ENCODE measurements at regions not wholly inside any gene's neighbourhood (a gene's known extent, or its start where the extent isn't known, plus 50 kb on each side); places are given as distances from the start of the nearest gene placed in this dataset.

GRCh38 chr4:14894392-14895292 lies 107.6 kb upstream of the CPEB2 start:
- Histone ChIP-seq H3K9me3 (ENCODE audit: control insufficient read depth, low read length) (no peaks in the 10 kb centered on the region), H3K36me3 (ENCODE audit: control insufficient read depth, insufficient read depth, low read length) (no peaks in the 10 kb centered on the region), H3K27ac (ENCODE audit: insufficient read depth, low read length, poor library complexity, severe bottlenecking) (no peak overlapping the region), H3K27me3 (replicated peaks; ENCODE audit: control insufficient read depth, insufficient read depth, low read length, poor library complexity, severe bottlenecking) (no peaks in the 10 kb centered on the region), H3K4me3 (ENCODE audit: insufficient read depth, low read depth, low read length, poor library complexity, severe bottlenecking) (no peak overlapping the region), H3K4me1 (ENCODE audit: control insufficient read depth, insufficient read depth, low read length, poor library complexity, severe bottlenecking) (no peaks in the 10 kb centered on the region)
- no peak for DNase-seq

GRCh38 chr4:14896656-14897175 lies 105.6 kb upstream of the CPEB2 start:
- Histone ChIP-seq H3K9me3 (ENCODE audit: control insufficient read depth, low read length) (no peaks in the 10 kb centered on the region), H3K4me1 (ENCODE audit: control insufficient read depth, insufficient read depth, low read length, poor library complexity, severe bottlenecking) (no peaks in the 10 kb centered on the region), H3K27me3 (replicated peaks; ENCODE audit: control insufficient read depth, insufficient read depth, low read length, poor library complexity, severe bottlenecking) (no peaks in the 10 kb centered on the region), H3K4me3 (ENCODE audit: insufficient read depth, low read depth, low read length, poor library complexity, severe bottlenecking) (no peak overlapping the region), H3K36me3 (ENCODE audit: control insufficient read depth, insufficient read depth, low read length) (no peaks in the 10 kb centered on the region), H3K27ac (ENCODE audit: insufficient read depth, low read length, poor library complexity, severe bottlenecking) (no peak overlapping the region)
- no peak for DNase-seq

- H3K4me1 ChIP-seq (ENCODE audit: control insufficient read depth, insufficient read depth, low read length, poor library complexity, severe bottlenecking) = no peaks in the 10 kb centered on the region
- DNase-seq = no peak
- H3K9me3 ChIP-seq (ENCODE audit: control insufficient read depth, low read length) = no peaks in the 10 kb centered on the region
- no peak overlapping the region for H3K4me3 ChIP-seq (ENCODE audit: insufficient read depth, low read depth, low read length, poor library complexity, severe bottlenecking)
- H3K27me3 ChIP-seq (replicated peaks; ENCODE audit: control insufficient read depth, insufficient read depth, low read length, poor library complexity, severe bottlenecking) = no peaks in the 10 kb centered on the region
- H3K36me3 ChIP-seq (ENCODE audit: control insufficient read depth, insufficient read depth, low read length) = no peaks in the 10 kb centered on the region
- no peak overlapping the region for H3K27ac ChIP-seq (ENCODE audit: insufficient read depth, low read length, poor library complexity, severe bottlenecking)
Observed at GRCh38 chr4:14897217-14897616, 105.1 kb upstream of the CPEB2 start.

- Histone ChIP-seq H3K9me3 (ENCODE audit: control insufficient read depth, low read length) (no peaks in the 10 kb centered on the region), H3K36me3 (ENCODE audit: control insufficient read depth, insufficient read depth, low read length) (no peaks in the 10 kb centered on the region), H3K4me3 (ENCODE audit: insufficient read depth, low read depth, low read length, poor library complexity, severe bottlenecking) (no peak overlapping the region), H3K4me1 (ENCODE audit: control insufficient read depth, insufficient read depth, low read length, poor library complexity, severe bottlenecking) (no peaks in the 10 kb centered on the region), H3K27me3 (replicated peaks; ENCODE audit: control insufficient read depth, insufficient read depth, low read length, poor library complexity, severe bottlenecking) (no peaks in the 10 kb centered on the region), H3K27ac (ENCODE audit: insufficient read depth, low read length, poor library complexity, severe bottlenecking) (no peak overlapping the region)
- no peak for DNase-seq
Observed at GRCh38 chr4:14898989-14899388, 103.3 kb upstream of the CPEB2 start.

DNA sequence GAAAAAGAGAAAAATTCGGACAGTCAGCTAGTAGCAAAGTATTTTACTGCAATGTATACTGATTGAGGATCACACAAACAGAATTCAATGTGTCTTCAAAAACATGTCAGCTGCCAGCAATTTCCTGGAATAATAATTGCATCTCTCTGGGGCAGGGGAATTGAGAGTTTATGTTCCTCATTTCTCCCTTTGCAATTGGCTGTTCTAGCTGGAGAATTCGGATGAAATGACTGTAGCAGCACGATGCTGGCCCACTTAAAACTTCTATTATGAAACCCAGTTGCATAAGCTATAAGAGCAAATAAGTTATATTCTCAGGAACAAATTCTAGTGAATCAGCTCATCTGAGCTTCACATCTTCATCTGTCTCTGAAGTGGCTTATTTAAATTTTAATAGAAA lies 99.9 kb upstream of the CPEB2 start:
- Histone ChIP-seq H3K27ac (ENCODE audit: insufficient read depth, low read length, poor library complexity, severe bottlenecking) (no peak overlapping the region), H3K4me1 (ENCODE audit: control insufficient read depth, insufficient read depth, low read length, poor library complexity, severe bottlenecking) (no peaks in the 10 kb centered on the region), H3K36me3 (ENCODE audit: control insufficient read depth, insufficient read depth, low read length) (no peaks in the 10 kb centered on the region), H3K9me3 (ENCODE audit: control insufficient read depth, low read length) (no peaks in the 10 kb centered on the region), H3K4me3 (ENCODE audit: insufficient read depth, low read depth, low read length, poor library complexity, severe bottlenecking) (no peak overlapping the region), H3K27me3 (replicated peaks; ENCODE audit: control insufficient read depth, insufficient read depth, low read length, poor library complexity, severe bottlenecking) (no peaks in the 10 kb centered on the region)
- DNase-seq = no peak

GRCh38 chr4:14903321-14903720 lies 99.0 kb upstream of the CPEB2 start:
- H3K4me3 ChIP-seq (ENCODE audit: insufficient read depth, low read depth, low read length, poor library complexity, severe bottlenecking) = no peak overlapping the region
- no peaks in the 10 kb centered on the region for H3K9me3 ChIP-seq (ENCODE audit: control insufficient read depth, low read length)
- H3K27me3 ChIP-seq (replicated peaks; ENCODE audit: control insufficient read depth, insufficient read depth, low read length, poor library complexity, severe bottlenecking) = no peaks in the 10 kb centered on the region
- H3K4me1 ChIP-seq (ENCODE audit: control insufficient read depth, insufficient read depth, low read length, poor library complexity, severe bottlenecking) = no peaks in the 10 kb centered on the region
- H3K36me3 ChIP-seq (ENCODE audit: control insufficient read depth, insufficient read depth, low read length) = no peaks in the 10 kb centered on the region
- H3K27ac ChIP-seq (ENCODE audit: insufficient read depth, low read length, poor library complexity, severe bottlenecking) = no peak overlapping the region
- DNase-seq = no peak

DNA sequence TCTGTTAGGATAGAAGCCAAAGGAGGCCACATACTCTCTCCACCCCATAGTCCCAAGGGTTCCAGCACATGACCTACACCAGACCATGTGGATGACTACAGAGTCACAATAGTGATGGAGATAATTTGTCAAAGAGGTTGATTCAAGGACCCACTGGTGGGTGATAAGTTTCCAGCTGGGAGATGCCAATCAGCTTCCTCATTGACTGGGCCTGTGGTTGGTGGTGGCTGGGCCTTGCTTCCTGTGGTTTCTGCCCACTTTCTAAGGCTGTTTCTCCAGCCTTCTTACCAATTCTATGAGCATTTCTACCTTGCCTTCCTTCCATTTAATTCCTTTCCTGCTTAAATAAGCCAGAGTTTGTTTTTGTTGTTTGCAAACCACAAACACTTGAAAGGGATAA lies 95.5 kb upstream of the CPEB2 start:
- no peaks in the 10 kb centered on the region for H3K36me3 ChIP-seq (ENCODE audit: control insufficient read depth, insufficient read depth, low read length)
- H3K27ac ChIP-seq (ENCODE audit: insufficient read depth, low read length, poor library complexity, severe bottlenecking) = no peak overlapping the region
- H3K27me3 ChIP-seq (replicated peaks; ENCODE audit: control insufficient read depth, insufficient read depth, low read length, poor library complexity, severe bottlenecking) = peaks cover 7% of the 10 kb centered on the region
- H3K4me1 ChIP-seq (ENCODE audit: control insufficient read depth, insufficient read depth, low read length, poor library complexity, severe bottlenecking) = no peaks in the 10 kb centered on the region
- no peaks in the 10 kb centered on the region for H3K9me3 ChIP-seq (ENCODE audit: control insufficient read depth, low read length)
- H3K4me3 ChIP-seq (ENCODE audit: insufficient read depth, low read depth, low read length, poor library complexity, severe bottlenecking) = no peak overlapping the region
- DNase-seq = no peak

- no peak overlapping the region for H3K27ac ChIP-seq (ENCODE audit: insufficient read depth, low read length, poor library complexity, severe bottlenecking)
- DNase-seq = no peak
- no peaks in the 10 kb centered on the region for H3K36me3 ChIP-seq (ENCODE audit: control insufficient read depth, insufficient read depth, low read length)
- no peaks in the 10 kb centered on the region for H3K4me1 ChIP-seq (ENCODE audit: control insufficient read depth, insufficient read depth, low read length, poor library complexity, severe bottlenecking)
- no peak overlapping the region for H3K4me3 ChIP-seq (ENCODE audit: insufficient read depth, low read depth, low read length, poor library complexity, severe bottlenecking)
- peaks cover 7% of the 10 kb centered on the region for H3K27me3 ChIP-seq (replicated peaks; ENCODE audit: control insufficient read depth, insufficient read depth, low read length, poor library complexity, severe bottlenecking)
- no peaks in the 10 kb centered on the region for H3K9me3 ChIP-seq (ENCODE audit: control insufficient read depth, low read length)
Observed at GRCh38 chr4:14908635-14909034, 93.6 kb upstream of the CPEB2 start.

- Histone ChIP-seq H3K4me3 (ENCODE audit: insufficient read depth, low read depth, low read length, poor library complexity, severe bottlenecking) (no peak overlapping the region), H3K4me1 (ENCODE audit: control insufficient read depth, insufficient read depth, low read length, poor library complexity, severe bottlenecking) (no peaks in the 10 kb centered on the region), H3K9me3 (ENCODE audit: control insufficient read depth, low read length) (no peaks in the 10 kb centered on the region), H3K27ac (ENCODE audit: insufficient read depth, low read length, poor library complexity, severe bottlenecking) (no peak overlapping the region), H3K36me3 (ENCODE audit: control insufficient read depth, insufficient read depth, low read length) (no peaks in the 10 kb centered on the region), H3K27me3 (replicated peaks; ENCODE audit: control insufficient read depth, insufficient read depth, low read length, poor library complexity, severe bottlenecking) (peaks cover 7% of the 10 kb centered on the region)
- DNase-seq = no peak
Observed at GRCh38 chr4:14910411-14910810, 91.9 kb upstream of the CPEB2 start.

DNA sequence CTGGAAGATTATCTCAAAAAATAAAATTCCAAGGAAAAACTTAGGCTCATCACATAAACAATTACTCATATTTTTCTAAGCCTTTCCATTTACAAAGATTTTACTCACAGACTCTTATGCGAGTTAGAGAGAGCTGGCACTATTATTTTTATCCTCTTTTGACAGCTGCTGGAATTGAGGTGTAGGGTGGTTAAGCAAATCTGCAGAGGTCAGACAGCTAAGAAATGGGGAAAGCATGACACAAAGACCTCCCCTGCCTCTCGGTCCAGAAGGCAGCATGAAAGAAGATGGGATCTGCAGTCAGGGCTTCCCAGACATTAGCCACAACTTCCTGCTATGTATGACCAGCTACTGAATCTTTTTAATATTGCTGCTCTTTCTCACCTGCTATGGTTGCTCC lies 89.9 kb upstream of the CPEB2 start:
- no peak overlapping the region for H3K4me3 ChIP-seq (ENCODE audit: insufficient read depth, low read depth, low read length, poor library complexity, severe bottlenecking)
- H3K4me1 ChIP-seq (ENCODE audit: control insufficient read depth, insufficient read depth, low read length, poor library complexity, severe bottlenecking) = no peaks in the 10 kb centered on the region
- no peaks in the 10 kb centered on the region for H3K9me3 ChIP-seq (ENCODE audit: control insufficient read depth, low read length)
- H3K36me3 ChIP-seq (ENCODE audit: control insufficient read depth, insufficient read depth, low read length) = no peaks in the 10 kb centered on the region
- DNase-seq = no peak
- H3K27me3 ChIP-seq (replicated peaks; ENCODE audit: control insufficient read depth, insufficient read depth, low read length, poor library complexity, severe bottlenecking) = peaks cover 7% of the 10 kb centered on the region
- no peak overlapping the region for H3K27ac ChIP-seq (ENCODE audit: insufficient read depth, low read length, poor library complexity, severe bottlenecking)
